Lung (tissue), 11 donors: ENCODE measurements at regions not wholly inside any gene's neighbourhood (a gene's known extent, or its start where the extent isn't known, plus 50 kb on each side); places are given as distances from the start of the nearest gene placed in this dataset.
"Not testable (repeated sequence)": the region's sequence is repeated elsewhere in the genome, so short reads cannot be mapped to it uniquely, and the experiment has no call there.

Experiments used
- ATAC-seq: fragments of 200-7000 bp; cut with Tn5 transposase; one replicate; pipeline ENCODE4 v1.9.1; 2020; ENCODE audit warnings: moderate number of reproducible peaks; ENCODE audit not compliant: insufficient read depth, low FRiP score
- DNase-seq, 3 donors: peaks; one replicate each; pipeline ENCODE4 v3.0.0-alpha.2; 2013 to 2017
- H3K27ac ChIP-seq, 2 donors: one replicate each; pipeline ENCODE4 v1.5.1; 2013; ENCODE audit warnings: mild to moderate bottlenecking in 2 of 2, moderate library complexity in 2 of 2, control low read depth in 1 of 2, inconsistent platforms in 1 of 2, low read depth in 1 of 2, low read length in 1 of 2
- H3K27me3 ChIP-seq, 3 donors: one replicate each; pipeline ENCODE4 v1.5.1; 2013; ENCODE audit warnings: low read length in 2 of 3; ENCODE audit not compliant: control insufficient read depth in 3 of 3, insufficient read depth in 3 of 3
- H3K36me3 ChIP-seq, 4 donors: one replicate each; pipeline ENCODE4 v1.5.1; 2013; ENCODE audit warnings: low read length in 4 of 4, mild to moderate bottlenecking in 1 of 4, moderate library complexity in 1 of 4; ENCODE audit not compliant: control insufficient read depth in 4 of 4, insufficient read depth in 4 of 4
- H3K4me1 ChIP-seq, 5 donors: one replicate each; pipeline ENCODE4 v1.5.1; 2013; ENCODE audit warnings: low read length in 5 of 5, mild to moderate bottlenecking in 2 of 5, moderate library complexity in 1 of 5; ENCODE audit not compliant: control insufficient read depth in 5 of 5, insufficient read depth in 5 of 5
- H3K4me3 ChIP-seq: one replicate; pipeline ENCODE4 v1.5.1; 2013; ENCODE audit warnings: mild to moderate bottlenecking, control low read depth, moderate library complexity
- H3K9ac ChIP-seq, 2 donors: one replicate each; pipeline ENCODE4 v1.5.1; 2013; ENCODE audit warnings: low read length in 2 of 2, control low read depth in 1 of 2; ENCODE audit not compliant: insufficient read depth in 1 of 2
- H3K9me3 ChIP-seq, 4 donors: one replicate each; pipeline ENCODE4 v1.5.1; 2013; ENCODE audit warnings: low read length in 3 of 4, mild to moderate bottlenecking in 1 of 4, moderate library complexity in 1 of 4; ENCODE audit not compliant: control insufficient read depth in 4 of 4, insufficient read depth in 3 of 4
- WGBS, 2 donors: extraction: QIAGEN DNeasy Blood & Tissue Kit; methylation state at CpG; one replicate each; pipeline ENCODE4 v1.1.7; 2013; 5-methylcytosine and 5-hydroxymethylcytosine counted together
- TF ChIP-seq, protein P1 (sequence below): IDR thresholded peaks from 2 replicates; pipeline ENCODE4 v1.5.1; 2012; ENCODE audit warnings: mild to moderate bottlenecking; ENCODE audit errors: control extremely low read depth, extremely low read depth
- donor health status: control.
- donor health status: control.
- donor health status: Bipolar disorder and iron deficiency.
- donor health status: healthy.
- donor health status: DM: yes; HTN: yes; CAD: no.

DNA sequence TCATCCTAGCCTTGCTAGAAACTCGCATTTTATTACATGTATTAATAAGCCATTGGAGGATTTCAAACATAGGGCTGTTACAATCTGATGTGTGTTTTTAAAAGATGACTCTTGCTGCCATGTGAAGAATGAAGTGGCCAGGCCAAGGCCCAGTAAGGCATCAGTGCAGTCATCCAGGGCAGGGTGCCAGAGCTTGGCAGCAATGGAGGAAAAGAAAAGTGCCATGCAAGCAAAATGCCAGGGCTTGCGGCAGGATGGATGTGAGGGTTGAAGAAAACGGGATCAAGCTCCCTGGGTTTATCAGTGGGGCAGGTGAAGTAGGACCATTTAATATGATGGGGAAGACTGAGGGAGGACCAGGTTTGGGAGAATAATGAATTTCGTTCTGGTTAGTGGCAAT, 183.6 kb downstream of the MINAR1 start:
- Histone ChIP-seq H3K36me3 (no peaks in the 10 kb centered on the region), H3K9ac (no peak overlapping the region), H3K4me3 (no peak overlapping the region), H3K4me1 (no peaks in the 10 kb centered on the region), H3K27ac (no peak overlapping the region), H3K27me3 (no peaks in the 10 kb centered on the region), H3K9me3 (no peaks in the 10 kb centered on the region)
- TF ChIP-seq, protein P1, sequence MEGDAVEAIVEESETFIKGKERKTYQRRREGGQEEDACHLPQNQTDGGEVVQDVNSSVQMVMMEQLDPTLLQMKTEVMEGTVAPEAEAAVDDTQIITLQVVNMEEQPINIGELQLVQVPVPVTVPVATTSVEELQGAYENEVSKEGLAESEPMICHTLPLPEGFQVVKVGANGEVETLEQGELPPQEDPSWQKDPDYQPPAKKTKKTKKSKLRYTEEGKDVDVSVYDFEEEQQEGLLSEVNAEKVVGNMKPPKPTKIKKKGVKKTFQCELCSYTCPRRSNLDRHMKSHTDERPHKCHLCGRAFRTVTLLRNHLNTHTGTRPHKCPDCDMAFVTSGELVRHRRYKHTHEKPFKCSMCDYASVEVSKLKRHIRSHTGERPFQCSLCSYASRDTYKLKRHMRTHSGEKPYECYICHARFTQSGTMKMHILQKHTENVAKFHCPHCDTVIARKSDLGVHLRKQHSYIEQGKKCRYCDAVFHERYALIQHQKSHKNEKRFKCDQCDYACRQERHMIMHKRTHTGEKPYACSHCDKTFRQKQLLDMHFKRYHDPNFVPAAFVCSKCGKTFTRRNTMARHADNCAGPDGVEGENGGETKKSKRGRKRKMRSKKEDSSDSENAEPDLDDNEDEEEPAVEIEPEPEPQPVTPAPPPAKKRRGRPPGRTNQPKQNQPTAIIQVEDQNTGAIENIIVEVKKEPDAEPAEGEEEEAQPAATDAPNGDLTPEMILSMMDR: no peak
- 83 to 89% methylated on average over 4 of the region's 4 CpGs for WGBS, 2 donors
- ATAC-seq (no peak), DNase-seq (no peak)

DNA sequence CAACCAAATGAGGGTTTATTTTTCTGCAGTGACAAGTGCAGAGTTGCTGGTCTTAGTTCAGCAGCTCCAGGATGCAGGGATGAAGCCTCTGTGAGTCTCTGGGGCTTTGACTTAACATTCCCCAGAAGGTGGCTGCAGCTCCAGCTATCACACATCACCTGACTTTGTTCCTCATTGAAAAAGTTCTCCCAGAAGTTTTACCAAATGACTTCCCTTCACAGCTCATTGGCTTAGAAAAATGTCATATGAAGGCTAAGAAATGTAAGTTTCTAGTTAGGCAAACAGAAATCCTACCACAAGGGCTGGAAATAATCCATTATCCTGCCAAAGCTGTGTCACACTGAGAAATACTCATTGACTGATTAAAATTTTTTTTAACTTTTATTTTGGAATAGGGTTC, 184.9 kb downstream of the MINAR1 start:
- Histone ChIP-seq H3K36me3 (no peaks in the 10 kb centered on the region), H3K27ac (no peak overlapping the region), H3K9ac (no peak overlapping the region), H3K9me3 (no peaks in the 10 kb centered on the region), H3K4me1 (no peaks in the 10 kb centered on the region), H3K27me3 (no peaks in the 10 kb centered on the region), H3K4me3 (no peak overlapping the region)
- no peak for ATAC-seq
- DNase-seq: no peak
- TF ChIP-seq, protein P1: no peak

DNA sequence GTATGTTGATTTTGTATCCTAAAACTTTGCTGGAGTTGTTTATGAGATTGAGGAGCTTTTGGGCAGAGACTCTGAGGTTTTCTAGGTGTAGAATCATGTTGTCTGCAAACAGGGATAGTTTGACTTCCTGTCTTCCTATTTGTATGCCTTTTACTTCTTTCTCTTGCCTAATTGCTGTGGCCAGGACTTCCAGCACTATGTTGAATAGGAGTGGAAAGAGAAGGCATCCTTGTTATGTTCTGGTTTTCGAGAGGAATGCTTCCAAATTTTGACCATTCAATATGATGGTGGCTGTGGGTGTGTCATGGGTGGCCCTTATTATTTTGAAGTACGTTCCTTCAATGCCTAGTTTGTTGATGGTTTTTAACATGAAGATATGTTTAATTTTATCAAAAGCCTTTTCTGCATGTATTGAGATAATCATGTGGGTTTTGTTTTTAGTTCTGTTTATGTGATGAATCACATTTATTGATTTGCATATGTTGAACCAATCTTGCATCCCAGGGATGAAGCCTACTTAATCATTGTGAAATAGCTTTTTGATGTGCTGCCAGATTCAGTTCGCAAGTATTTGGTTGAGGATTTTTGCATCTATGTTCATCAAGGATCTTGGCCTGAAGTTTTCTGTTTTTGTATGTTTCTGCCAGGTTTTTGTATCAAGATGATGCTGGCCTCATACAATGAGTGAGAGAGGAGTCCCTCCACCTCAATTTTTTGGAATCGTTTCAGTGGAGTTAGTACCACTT, 188.1 kb downstream of the MINAR1 start:
- DNase-seq (peak in 2 of 3 donors; percentile 17 to 27), ATAC-seq (no peak)
- H3K4me1 ChIP-seq: no peaks in the 10 kb centered on the region
- H3K36me3 ChIP-seq: no peaks in the 10 kb centered on the region
- no peak overlapping the region for H3K4me3 ChIP-seq
- no peak overlapping the region for H3K27ac ChIP-seq
- peaks cover 0 to 1% (median 0%) of the 10 kb centered on the region in 3 donors for H3K27me3 ChIP-seq
- H3K9me3 ChIP-seq: no peaks in the 10 kb centered on the region
- H3K9ac ChIP-seq: no peak overlapping the region
- 81 to 86% methylated on average over 4 of the region's 4 CpGs for WGBS, 2 donors
- TF ChIP-seq, protein P1: no peak

DNA sequence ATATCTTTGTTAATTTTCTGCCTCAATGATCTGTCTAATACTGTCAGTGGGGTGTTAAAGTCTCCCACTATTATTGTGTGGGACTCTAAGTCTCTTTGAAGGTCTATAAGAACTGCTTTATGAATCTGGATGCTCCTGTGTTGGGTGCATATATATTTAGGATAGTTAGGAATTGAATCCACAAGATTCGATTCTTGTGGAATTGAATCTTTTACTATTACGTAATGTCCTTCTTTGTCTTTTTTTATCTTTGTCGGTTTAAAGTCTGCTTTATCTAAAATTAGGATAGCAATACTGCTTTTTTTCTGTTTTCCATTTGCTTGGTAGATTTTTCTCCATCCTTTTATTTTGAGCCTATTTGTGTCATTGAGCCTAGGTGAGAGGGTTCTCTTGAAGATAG, 189.7 kb downstream of the MINAR1 start:
- not testable (repeated sequence) for H3K36me3 ChIP-seq, ATAC-seq, H3K4me3 ChIP-seq, H3K9me3 ChIP-seq, DNase-seq, H3K27me3 ChIP-seq, H3K4me1 ChIP-seq, H3K9ac ChIP-seq, H3K27ac ChIP-seq
- WGBS, 2 donors: 83 to 89% methylated on average over 3 of the region's 3 CpGs
